ENCODE measurements at regions not wholly inside any gene's neighbourhood (a gene's known extent, or its start where the extent isn't known, plus 50 kb on each side); places are given as distances from the start of the nearest gene placed in this dataset.
"Not testable (repeated sequence)": the region's sequence is repeated elsewhere in the genome, so short reads cannot be mapped to it uniquely, and the experiment has no call there.

DNA sequence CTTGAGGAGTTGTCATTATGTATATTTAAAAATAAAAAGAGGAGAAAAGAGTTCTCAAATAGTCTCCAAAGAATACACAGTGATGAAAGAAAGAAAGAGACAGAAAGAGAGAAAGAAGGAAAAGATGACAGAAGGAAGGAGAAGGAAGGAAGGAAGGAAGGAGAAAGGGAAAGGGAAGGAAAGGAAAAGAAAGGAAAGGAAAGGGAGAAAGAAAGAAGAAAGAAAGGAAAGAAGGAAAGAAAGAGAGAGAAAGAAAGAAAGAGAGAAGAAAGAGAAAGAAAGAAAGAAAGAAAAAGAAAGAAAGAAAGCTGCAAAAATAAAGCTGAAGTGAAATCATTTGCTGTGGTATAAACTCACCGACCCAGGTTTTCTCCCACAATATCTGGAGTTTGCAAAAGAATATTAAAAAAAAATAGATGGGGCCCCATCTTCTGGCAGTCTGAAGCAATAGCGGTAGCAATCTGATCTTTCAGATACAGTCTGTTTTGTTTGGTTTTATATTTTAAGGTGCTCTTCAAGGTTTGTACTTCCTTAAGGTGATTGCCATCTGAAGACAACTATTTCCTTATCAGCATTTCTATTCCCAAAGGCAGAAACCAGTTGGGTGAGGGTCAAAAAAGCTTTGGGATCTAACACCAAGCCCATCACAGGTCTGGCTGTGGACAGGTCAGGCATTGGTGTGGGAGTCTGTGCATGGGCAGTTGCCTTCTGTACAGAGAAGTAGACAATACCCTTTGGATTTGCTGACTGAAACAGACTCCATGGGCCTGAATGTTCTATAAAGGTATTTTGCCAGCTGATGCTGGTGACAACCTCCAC is 160.4 kb downstream of the CPEB2 start:
- in situ Hi-C loops (cut with MboI; ENCODE audit: low sequenced_read_pairs) = no loop called here

DNA sequence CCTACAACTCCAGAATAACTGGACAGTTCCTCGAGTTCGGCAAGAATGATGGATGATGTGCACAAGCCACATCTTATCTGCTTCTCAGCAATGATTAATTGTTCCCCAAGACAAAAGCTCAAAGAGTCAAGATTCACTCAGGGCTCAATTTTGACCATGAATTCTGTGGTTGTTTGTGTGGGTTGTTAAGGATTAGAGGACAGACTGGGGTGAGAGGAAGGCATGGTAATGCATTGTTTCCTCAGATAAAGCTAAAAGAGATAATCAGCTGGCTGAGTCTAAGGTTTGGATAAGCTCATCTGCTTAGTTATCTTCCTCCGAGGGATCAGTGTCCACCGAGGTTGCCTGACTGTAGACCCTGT is 161.0 kb downstream of the CPEB2 start:
- in situ Hi-C loops (cut with MboI; ENCODE audit: low sequenced_read_pairs) = no loop called here

DNA sequence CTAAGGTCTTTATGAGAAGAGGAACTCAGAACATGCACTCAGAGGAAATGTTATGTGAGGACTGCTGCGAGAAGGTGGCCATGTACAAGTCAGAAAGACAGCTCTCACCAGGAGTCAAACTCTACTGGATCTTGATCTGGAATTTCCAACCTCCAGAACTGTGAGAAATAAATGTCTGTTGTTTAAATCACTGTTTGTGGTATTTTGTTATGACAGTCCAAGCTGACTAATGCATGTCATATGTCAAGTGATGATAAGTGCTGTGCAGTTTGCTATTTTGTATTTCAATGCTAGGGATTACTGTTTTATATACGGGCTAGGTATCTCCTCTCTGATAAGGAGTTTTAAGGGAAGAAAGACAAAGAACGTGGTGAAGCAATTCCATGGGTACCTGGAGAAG is 162.3 kb downstream of the CPEB2 start:
- in situ Hi-C loops (cut with MboI; ENCODE audit: low sequenced_read_pairs) = no loop called here

DNA sequence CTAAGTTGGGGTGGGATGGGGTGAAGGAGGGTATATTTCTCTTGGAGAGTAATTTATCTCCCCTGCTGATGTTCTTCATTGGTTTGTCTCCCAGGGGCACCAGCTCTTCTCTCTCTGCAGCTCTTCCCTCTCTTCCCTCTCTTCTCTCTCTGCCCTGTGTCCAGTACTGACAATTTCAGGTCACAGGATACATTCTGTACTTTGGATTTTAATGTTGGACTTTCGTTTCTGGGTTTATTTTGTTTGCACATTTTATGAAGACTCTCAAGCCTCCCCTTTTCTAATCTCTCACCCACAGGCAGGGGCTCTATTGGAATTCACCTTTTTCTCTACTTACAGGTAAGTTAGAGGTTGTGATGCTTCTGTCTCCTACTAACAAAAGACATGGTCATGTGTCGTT is 165.5 kb downstream of the CPEB2 start:
- in situ Hi-C loops (cut with MboI; ENCODE audit: low sequenced_read_pairs) = no loop called here

DNA sequence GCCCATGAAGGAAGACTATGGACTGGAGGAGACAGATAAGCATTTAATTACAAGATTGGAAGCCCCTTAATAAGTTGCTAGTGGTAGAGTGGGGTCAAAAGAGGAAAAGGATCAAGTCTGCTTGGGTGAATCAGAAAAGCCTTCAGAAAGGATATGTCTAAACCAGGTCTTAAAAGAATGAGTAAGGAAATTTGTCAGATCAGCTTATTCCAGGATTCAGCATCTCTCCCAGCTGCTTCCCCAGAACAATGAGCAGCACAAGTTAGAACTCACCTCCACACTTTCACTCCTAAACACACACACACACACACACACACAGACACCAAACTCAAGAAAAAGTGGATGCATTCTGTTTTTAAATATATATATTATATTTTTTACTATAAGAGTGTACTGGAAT is 166.5 kb downstream of the CPEB2 start:
- in situ Hi-C loops (cut with MboI; ENCODE audit: low sequenced_read_pairs) = no loop called here

DNA sequence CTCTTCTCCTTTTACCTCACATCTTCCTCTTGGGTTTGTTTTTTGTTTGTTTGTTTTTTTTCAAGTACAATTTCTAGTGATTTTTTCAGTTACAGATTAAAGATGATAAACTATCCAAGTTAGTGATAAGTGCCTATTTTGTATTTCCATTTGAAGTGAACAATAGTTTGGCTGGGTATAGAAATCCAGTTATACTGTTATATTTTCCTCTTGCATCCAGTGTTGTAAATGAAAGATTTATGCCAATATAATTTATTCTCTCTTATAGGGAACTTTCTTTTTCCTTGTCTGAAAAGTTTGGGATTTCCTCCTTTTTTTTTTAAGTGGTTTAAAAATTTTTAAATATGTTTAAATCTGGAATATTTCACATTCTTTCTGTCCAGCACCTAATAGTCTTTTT is 169.4 kb downstream of the CPEB2 start:
- in situ Hi-C loops (cut with MboI; ENCODE audit: low sequenced_read_pairs) = no loop called here

DNA sequence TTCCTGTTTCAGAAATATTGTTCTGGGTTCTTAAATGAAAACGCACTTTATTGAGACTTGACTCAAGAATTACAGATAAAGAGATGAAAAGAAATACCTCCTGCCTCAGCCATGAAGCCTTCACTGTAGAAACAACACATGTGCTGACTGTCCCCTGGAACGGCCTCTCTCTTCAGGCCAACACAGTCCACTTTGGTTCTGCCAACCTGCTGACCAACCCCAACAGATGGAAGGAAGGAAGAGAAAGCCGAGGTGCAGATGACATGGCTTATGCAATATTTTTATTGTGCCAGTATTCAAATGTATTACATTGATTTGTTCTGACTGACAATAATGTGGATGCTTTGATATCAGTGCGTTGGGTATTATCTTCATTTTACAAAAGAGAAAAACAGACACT is 171.0 kb downstream of the CPEB2 start:
- in situ Hi-C loops (cut with MboI; ENCODE audit: low sequenced_read_pairs) = no loop called here

DNA sequence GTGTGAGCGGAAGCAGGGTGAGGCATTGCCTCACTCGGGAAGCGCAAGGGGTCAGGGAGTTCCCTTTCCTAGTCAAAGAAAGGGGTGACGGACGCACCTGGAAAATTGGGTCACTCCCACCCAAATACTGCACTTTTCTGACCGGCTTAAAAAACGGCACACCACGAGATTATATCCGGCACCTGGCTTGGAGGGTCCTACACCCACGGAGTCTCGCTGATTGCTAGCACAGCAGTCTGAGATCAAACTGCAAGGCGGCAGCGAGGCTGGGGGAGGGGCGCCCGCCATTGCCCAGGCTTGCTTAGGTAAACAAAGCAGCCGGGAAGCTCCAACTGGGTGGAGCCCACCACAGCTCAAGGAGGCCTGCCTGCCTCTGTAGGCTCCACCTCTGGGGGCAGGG is 171.9 kb downstream of the CPEB2 start:
- in situ Hi-C loops (cut with MboI; ENCODE audit: low sequenced_read_pairs) = not testable (repeated sequence)

DNA sequence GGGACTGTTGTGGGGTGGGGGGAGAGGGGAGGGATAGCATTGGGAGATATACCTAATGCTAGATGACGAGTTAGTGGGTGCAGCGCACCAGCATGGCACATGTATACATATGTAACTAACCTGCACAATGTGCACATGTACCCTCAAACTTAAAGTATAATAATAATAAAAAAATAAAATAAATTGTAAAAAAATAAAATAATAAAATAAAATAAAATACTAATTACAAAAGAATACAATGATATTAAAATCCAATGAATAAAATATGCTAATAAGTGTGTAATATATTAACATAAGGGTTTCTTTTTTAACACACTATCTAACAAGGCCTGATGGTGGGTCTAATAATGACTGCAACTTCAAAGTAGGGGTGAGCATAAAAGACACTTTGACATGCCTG is 177.6 kb downstream of the CPEB2 start:
- in situ Hi-C loops (cut with MboI; ENCODE audit: low sequenced_read_pairs) = not testable (repeated sequence)

DNA sequence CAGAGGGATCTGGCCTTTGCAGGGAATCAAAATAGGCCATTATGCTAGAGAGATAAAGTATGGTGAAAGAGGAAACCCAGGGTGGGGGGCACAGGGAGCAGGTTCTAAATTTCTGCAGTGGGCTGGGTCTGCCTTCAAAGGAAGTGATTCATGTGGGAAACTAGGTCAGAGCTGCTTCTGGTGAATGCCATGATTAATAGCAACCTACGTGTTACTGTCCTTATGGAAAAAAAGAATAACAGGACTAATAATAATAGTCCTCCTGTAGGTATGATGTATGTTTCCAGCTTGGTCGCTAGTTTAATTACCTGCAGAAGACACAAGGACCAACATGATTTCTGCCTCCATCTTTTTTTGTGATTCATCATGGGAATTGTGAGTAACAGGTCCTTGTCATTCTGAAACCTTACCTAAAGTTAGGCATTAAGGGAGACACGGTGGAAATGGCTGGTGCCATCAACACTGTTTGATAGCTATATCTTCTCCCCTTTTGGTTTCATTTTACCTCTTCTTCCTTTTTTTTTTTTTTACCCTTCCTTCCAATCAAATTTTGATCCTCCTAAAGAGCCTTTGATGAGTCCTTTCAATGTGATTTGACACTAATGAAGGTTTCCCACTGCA is 180.4 kb downstream of the CPEB2 start:
- in situ Hi-C loops (cut with MboI; ENCODE audit: low sequenced_read_pairs) = no loop called here

DNA sequence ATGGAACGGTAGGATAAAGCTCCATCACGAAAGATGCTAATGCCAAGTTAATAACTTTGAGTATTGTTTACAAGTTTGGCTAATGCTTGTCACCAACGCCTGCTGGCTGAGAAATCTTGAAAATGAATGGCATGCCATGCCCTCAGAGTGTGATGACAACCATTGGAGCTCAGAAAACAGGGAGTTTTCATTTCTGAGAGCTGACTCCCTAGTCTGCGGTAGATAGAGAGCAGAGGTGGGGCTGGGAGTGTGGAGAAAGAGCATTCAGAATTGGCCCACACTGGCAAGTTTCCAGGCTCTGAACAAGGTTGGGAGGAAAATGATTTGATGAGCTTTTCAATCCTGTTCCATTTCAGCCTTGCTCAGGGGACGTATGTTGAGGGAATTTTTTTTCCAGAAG is 183.9 kb downstream of the CPEB2 start:
- in situ Hi-C loops (cut with MboI; ENCODE audit: low sequenced_read_pairs) = no loop called here

DNA sequence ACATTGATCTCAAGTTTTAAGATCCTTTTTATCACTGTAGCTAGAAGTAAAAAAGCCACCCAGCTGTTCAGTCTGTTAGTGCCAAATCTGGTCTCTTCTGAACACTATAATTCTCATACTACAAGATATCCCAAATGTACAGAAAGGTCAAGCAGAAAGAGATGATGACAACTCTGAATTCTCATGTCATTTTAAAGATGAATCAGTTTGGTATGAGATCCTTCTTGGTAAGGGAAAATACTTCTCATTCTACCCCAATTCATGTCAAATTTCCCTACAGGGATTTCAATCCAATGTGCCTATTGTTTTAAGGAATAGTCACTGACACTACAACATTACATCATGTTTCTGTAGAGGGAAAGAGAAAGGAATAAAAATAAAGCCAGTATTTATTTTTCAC is 184.5 kb downstream of the CPEB2 start:
- in situ Hi-C loops (cut with MboI; ENCODE audit: low sequenced_read_pairs) = no loop called here

DNA sequence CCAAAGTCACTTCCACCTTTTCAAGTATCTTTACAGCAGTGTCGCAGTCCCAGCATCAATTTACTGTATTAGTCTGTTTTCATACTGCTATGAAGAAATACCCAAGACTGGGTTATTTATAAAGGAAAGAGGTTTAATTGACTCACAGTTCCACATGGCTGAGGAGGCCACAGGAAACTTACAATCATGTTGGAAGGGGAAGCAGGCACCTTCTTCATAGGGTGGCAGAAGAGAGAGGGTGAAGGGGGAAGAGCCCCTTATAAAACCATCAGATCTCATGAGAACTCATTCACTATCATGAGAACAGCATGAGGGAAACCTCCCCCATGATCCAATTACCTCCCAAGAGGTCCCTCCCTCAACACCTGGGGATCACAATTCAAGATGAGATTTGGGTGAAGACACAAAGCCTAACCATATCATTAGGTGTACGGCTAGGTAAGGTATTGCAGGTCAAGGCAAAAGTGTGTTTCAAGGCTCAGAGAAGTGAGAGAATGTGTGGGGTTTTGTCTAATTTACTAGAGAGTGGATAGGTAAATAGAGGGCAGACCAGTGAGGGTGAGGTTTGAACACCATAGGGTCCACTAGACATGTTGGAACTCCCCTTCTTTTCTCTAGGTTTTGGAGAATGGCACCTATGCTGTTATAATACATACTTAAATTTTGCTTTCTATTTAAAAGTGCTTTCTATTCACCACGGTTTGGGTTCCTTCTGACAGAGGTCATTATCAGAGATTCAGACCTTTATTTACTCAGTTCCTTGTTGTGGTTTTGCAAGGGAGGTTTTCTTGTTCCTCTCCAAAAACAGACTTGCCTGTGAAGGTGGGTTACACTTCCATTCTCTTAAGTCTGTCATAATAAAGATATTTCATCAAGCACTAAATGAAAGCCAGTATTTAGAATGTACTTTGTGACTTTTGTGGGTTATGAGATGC is 186.6 kb downstream of the CPEB2 start:
- in situ Hi-C loops (cut with MboI; ENCODE audit: low sequenced_read_pairs) = no loop called here

DNA sequence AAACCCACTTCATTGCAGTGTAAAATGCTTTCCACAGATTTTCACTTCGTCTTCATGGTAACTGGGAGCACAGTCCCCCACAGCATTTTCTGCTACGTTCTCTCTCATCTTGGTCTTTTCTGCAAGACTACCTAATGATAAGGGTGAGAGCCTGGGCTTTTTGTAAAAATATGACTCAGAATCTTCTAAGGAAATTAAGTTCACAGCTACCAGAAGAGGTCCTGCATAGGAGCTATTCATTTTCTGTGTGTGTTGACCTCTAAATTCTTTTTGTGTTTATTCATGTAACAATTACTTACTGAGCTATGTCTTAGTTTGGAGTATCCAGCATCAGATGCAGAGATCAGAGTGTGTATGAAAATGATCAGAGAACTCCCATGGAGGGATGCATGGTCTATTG is 192.2 kb downstream of the CPEB2 start:
- in situ Hi-C loops (cut with MboI; ENCODE audit: low sequenced_read_pairs) = no loop called here

DNA sequence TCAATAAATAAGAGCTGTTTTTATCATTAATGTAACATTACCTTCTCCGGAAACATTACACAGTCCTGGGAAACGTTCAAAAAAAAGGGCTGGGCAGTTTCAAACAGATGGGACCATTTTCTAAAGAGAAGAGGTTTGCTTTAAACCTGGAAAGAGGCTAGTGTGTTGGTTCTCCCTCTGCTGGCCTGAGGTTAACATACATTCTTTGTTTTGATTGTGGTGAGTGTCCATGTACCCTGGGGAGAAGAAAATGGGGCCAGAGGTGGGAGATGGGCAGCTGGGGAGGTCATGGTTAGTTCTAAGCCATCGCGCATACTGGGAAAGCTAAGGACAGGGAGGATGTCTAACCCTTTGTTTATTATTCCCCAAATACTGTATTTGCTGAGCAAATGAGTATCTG is 194.7 kb downstream of the CPEB2 start:
- in situ Hi-C loops (cut with MboI; ENCODE audit: low sequenced_read_pairs) = no loop called here

DNA sequence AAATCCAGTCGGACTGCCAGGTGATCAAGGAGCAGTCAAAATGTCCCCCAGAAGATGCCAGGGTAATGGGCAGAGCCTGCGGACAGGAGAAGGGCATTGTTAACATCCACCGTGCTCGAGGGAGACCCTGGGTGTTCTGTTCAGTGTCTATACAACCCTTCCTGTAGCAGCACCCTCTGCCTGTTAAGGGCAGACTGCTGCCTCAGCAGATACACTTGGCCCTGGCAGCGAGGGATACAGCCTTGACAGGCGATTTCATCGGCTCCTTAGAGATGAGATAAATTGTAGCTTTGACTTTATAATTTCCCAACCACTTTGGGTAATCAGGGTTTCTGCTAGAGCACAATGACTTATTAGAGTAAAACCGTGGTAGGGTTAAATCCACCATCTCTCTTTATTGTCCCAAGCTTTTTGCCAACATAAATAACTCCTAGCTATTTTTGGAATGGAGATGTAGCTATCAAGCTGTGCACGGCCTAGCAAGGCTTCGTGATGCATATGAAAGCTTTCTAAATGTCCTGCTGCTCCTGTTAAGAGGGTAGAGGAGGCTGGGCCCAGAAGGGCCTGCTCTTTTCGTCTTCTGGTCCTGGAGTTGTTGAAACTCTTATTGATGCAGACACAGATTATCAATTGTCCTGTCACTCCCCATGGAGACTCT is 195.9 kb downstream of the CPEB2 start:
- in situ Hi-C loops (cut with MboI; ENCODE audit: low sequenced_read_pairs) = no loop called here

DNA sequence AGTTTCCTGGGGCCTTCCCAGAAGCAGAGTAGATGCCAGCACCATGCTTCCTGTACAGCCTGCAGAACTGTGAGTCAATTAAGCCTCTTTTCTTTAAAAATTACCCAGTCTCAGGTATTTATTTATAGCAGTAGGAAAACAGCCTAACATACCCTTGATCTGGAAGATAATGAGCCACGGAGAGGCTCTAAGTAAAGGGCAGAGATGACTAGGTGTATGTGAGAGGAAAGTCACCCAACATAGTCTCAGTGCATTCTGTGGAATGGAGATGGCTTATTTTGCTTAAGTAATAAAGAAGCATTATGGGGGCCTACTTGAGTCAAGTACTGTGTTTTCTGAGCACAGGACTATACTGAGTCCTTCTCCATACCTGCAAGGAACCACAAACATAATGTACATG is 199.5 kb downstream of the CPEB2 start:
- in situ Hi-C loops (cut with MboI; ENCODE audit: low sequenced_read_pairs) = no loop called here

DNA sequence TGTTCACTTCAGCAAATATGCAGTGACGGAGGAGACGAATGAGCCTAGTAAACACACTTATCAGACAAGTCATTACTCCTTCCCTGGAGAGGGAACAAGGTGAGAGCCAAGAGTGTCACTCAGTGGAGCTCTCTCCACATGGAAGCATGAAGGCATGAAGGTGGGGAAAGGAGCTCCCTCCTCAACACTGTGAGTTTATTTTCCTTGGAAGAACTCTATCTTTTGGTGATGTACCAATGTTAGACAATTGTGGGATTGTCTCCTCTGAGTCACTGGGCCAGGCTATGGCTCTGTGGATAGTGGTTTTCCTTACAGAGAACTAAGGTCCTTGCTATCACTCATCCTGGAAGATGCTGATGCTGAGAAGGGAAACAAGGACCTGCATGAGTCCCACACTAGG is 200.2 kb downstream of the CPEB2 start:
- in situ Hi-C loops (cut with MboI; ENCODE audit: low sequenced_read_pairs) = no loop called here

DNA sequence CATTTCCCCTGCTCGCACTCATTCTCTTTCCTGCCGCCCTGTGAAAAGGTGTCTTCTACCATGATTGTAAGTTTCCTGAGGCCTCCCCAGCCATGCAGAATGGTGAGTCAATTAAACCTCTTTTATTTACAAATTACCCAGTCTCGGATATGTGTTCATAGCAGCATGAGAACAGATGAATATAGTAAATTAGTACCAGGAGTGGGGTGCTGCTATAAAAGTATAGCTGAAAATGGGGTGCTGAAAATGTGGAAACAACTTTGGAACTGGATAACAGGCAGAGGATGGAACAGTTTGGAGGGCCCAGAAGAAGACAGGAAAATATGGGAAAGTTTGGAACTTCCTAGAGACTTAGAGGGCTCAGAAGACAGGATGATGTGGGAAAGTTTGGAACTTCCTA is 204.2 kb downstream of the CPEB2 start:
- in situ Hi-C loops (cut with MboI; ENCODE audit: low sequenced_read_pairs) = not testable (repeated sequence)

DNA sequence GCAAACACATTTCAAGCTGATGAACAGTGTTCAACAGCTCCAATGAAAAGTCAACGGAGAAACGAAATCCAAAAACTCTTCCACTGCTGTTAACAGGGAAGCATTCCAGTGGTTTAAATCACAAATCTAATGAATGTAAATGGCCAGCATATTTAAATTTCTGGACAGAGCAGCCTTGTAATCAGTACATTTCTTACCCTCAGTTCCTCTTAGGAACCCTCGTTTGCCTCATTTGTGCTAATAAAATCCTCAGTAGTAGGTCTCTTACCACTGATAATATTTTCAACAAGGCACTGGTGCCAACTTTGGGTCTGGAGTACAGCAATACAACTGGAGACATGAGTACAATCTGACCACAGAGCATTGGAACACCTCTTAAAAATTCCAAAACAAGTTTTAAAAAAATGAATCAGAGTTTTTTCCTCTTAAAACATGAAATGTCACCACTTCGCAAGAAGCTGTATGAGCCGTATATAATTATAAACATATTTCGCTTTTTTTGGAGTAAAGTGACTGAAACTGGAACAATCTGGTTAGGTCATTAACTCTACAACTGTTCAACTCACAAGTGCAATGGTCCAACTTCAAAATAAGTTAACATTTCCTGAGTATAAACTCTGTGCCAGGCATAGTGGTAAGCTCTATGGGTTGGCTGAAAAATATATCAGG is 211.2 kb downstream of the CPEB2 start:
- in situ Hi-C loops (cut with MboI; ENCODE audit: low sequenced_read_pairs) = no loop called here

DNA sequence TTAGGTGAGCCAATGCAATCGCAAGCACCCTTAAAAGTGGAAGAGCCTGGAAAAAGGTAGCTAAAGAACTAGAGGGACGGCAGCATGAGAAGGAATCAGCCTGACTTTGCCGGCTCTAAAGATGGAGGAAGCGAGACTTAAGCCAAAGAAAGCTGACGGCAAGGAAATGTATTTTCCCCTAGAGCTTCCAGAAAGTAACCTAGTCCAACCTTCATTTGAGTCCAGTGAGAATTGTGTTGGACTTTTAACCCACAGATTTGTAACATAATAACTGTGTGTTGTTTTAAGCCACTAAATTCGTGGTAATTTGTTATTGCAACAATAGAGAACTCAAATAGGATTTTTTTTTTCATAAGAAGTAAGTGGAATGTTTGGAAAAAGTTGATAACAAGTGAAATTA is 212.7 kb upstream of the C1QTNF7 start:
- in situ Hi-C loops (cut with MboI; ENCODE audit: low sequenced_read_pairs) = no loop called here
